ENCODE measurements at regions not wholly inside any gene's neighbourhood (a gene's known extent, or its start where the extent isn't known, plus 50 kb on each side); places are given as distances from the start of the nearest gene placed in this dataset.

- TF ChIP-seq YY1 (IDR thresholded peaks at IDR 0.05; ENCODE audit: insufficient read depth, insufficient read length) (no peak), SUZ12 (IDR thresholded peaks at IDR 0.05; ENCODE audit: extremely low read depth, insufficient read depth, insufficient read length) (no peak), ZNF274 (IDR thresholded peaks at IDR 0.05; ENCODE audit: low read depth, low read length) (no peak)
These were observed 764.0 kb upstream of the CITED2 start for GRCh38 chr6:140138311-140139010.
